ENCODE measurements at regions not wholly inside any gene's neighbourhood (a gene's known extent, or its start where the extent isn't known, plus 50 kb on each side); places are given as distances from the start of the nearest gene placed in this dataset.
A peak's percentile ranks its signal among the peaks of the same experiment; 100 is the strongest.

DNA sequence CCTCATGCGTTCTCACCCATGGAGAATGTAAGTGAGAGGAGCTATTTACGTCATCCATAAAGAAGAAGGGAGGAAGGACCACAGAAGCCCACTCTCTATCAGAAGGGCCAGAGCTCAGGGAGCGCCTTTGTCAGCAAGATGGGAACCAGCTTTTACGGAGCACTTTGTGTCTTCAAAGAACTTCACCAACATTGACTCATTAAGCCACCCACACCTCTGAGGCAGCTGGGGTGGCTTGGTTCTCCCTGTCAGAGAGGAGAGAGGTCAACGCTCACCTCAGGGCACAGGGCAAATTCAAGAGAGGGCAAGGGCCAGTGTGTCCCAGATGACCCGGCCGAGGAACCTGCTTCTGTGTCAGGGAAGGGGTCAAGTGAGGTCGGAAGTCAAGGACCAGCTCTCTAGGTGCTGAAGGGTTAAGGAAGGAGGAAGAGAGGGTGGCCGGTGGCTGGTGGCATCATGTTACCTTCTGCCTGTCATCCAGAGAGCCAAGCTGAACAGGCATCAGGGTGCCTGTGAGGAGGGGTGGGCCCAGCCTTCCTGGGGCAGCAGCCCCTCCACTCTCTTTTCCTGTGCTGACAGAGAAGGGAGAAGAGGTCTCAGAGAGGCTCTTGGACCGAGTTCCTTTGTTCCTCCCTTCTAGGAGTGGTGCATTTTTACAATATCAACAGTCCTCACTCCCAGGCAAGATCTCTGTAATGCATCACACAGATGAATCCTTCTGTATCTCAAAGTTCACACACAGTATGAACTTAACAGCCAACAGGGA lies 109.0 kb downstream of the ETS2 start:
- Histone ChIP-seq H3K9ac (ENCODE audit: low read depth in 1 of 2, low read length in 2 of 2) (peak overlapping the region in 1 of 2 donors; percentile 32), H3K4me1 (ENCODE audit: control insufficient read depth in 4 of 4, insufficient read depth in 4 of 4, low read length in 3 of 4) (peaks cover 0 to 43% (median 22%) of the 10 kb centered on the region in 4 donors), H3K36me3 (ENCODE audit: control insufficient read depth in 4 of 4, insufficient read depth in 3 of 4, low read depth in 1 of 4, low read length in 3 of 4) (no peaks in the 10 kb centered on the region), H3K27me3 (ENCODE audit: control insufficient read depth in 4 of 4, insufficient read depth in 4 of 4, low read length in 3 of 4) (no peaks in the 10 kb centered on the region), H3K9me3 (ENCODE audit: control insufficient read depth in 4 of 4, low read length in 3 of 4) (no peaks in the 10 kb centered on the region), H3K4me3 (ENCODE audit: low read depth in 1 of 3, low read length in 3 of 3) (no peak overlapping the region), H3K27ac (ENCODE audit: low read depth in 1 of 2, low read length in 2 of 2) (peak overlapping the region; percentile 93 to 96)
- DNase-seq (ENCODE audit: low spot score): no peak
- WGBS: 35% methylated on average over 10 of the region's 10 CpGs
- no peak for TF ChIP-seq TAF1 (conservative IDR thresholded peaks at IDR 0.05)
- TF ChIP-seq FOXA1 (IDR thresholded peaks at IDR 0.05): no peak
- TF ChIP-seq, protein P1, sequence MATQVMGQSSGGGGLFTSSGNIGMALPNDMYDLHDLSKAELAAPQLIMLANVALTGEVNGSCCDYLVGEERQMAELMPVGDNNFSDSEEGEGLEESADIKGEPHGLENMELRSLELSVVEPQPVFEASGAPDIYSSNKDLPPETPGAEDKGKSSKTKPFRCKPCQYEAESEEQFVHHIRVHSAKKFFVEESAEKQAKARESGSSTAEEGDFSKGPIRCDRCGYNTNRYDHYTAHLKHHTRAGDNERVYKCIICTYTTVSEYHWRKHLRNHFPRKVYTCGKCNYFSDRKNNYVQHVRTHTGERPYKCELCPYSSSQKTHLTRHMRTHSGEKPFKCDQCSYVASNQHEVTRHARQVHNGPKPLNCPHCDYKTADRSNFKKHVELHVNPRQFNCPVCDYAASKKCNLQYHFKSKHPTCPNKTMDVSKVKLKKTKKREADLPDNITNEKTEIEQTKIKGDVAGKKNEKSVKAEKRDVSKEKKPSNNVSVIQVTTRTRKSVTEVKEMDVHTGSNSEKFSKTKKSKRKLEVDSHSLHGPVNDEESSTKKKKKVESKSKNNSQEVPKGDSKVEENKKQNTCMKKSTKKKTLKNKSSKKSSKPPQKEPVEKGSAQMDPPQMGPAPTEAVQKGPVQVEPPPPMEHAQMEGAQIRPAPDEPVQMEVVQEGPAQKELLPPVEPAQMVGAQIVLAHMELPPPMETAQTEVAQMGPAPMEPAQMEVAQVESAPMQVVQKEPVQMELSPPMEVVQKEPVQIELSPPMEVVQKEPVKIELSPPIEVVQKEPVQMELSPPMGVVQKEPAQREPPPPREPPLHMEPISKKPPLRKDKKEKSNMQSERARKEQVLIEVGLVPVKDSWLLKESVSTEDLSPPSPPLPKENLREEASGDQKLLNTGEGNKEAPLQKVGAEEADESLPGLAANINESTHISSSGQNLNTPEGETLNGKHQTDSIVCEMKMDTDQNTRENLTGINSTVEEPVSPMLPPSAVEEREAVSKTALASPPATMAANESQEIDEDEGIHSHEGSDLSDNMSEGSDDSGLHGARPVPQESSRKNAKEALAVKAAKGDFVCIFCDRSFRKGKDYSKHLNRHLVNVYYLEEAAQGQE (IDR thresholded peaks at IDR 0.05): no peak
- TF ChIP-seq, protein P2, sequence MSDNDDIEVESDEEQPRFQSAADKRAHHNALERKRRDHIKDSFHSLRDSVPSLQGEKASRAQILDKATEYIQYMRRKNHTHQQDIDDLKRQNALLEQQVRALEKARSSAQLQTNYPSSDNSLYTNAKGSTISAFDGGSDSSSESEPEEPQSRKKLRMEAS (IDR thresholded peaks at IDR 0.05): no peak
- peak; percentile 78 for TF ChIP-seq NR2F2 (IDR thresholded peaks at IDR 0.05)
- peak in 1 of 2 donors; percentile 57 for TF ChIP-seq EGR1 (IDR thresholded peaks at IDR 0.05; ENCODE audit: low read depth in 2 of 2)
- peak; percentile 36 for TF ChIP-seq FOXA2 (IDR thresholded peaks at IDR 0.05)
- TF ChIP-seq GABPA (IDR thresholded peaks at IDR 0.05 in 1 of 2, conservative IDR thresholded peaks at IDR 0.05 in 1 of 2): no peak
- TF ChIP-seq RAD21 (IDR thresholded peaks at IDR 0.05): peak; percentile 25 to 56
- no peak for TF ChIP-seq ZBTB33 (IDR thresholded peaks at IDR 0.05)
- peak; percentile 99 for TF ChIP-seq RXRA (IDR thresholded peaks at IDR 0.05)
- TF ChIP-seq YY1 (IDR thresholded peaks at IDR 0.05): peak; percentile 38
- peak; percentile 67 for TF ChIP-seq HNF4G (IDR thresholded peaks at IDR 0.05)
- TF ChIP-seq, protein P3, sequence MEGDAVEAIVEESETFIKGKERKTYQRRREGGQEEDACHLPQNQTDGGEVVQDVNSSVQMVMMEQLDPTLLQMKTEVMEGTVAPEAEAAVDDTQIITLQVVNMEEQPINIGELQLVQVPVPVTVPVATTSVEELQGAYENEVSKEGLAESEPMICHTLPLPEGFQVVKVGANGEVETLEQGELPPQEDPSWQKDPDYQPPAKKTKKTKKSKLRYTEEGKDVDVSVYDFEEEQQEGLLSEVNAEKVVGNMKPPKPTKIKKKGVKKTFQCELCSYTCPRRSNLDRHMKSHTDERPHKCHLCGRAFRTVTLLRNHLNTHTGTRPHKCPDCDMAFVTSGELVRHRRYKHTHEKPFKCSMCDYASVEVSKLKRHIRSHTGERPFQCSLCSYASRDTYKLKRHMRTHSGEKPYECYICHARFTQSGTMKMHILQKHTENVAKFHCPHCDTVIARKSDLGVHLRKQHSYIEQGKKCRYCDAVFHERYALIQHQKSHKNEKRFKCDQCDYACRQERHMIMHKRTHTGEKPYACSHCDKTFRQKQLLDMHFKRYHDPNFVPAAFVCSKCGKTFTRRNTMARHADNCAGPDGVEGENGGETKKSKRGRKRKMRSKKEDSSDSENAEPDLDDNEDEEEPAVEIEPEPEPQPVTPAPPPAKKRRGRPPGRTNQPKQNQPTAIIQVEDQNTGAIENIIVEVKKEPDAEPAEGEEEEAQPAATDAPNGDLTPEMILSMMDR (IDR thresholded peaks at IDR 0.05; ENCODE audit: low read depth, low read length, missing input control): no peak
- peak in 1 of 2 donors; percentile 74 for TF ChIP-seq JUND (IDR thresholded peaks at IDR 0.05)
- peak; percentile 87 for TF ChIP-seq SP1 (IDR thresholded peaks at IDR 0.05)
- peak; percentile 97 for TF ChIP-seq HNF4A (conservative IDR thresholded peaks at IDR 0.05)
- TF ChIP-seq ATF3 (IDR thresholded peaks at IDR 0.05): no peak
